ENCODE measurements at regions not wholly inside any gene's neighbourhood (a gene's known extent, or its start where the extent isn't known, plus 50 kb on each side); places are given as distances from the start of the nearest gene placed in this dataset.

- no peak for TF ChIP-seq ARID2 (IDR thresholded peaks at IDR 0.05)
- no peak for TF ChIP-seq MECOM (CRISPR knock-in tag; IDR thresholded peaks at IDR 0.05)
- TF ChIP-seq BACH1 (tag; IDR thresholded peaks at IDR 0.05) = no peak
These were observed 181.5 kb downstream of the FOXO1 start (continued) for GRCh38 chr13:40484974-40485373.

- no peaks in the 10 kb centered on the region for H3K36me3 ChIP-seq (ENCODE audit: control insufficient read depth, insufficient read depth, low read length)
- no peak overlapping the region for H3K4me3 ChIP-seq
- FAIRE-seq = no peak
- H3K9ac ChIP-seq (ENCODE audit: insufficient read depth in 1 of 2, low read depth in 2 of 2, low read length in 2 of 2) = no peak overlapping the region
- H3K9me3 ChIP-seq (replicated peaks; ENCODE audit: control insufficient read depth, insufficient read depth, low read depth, low read length) = no peaks in the 10 kb centered on the region
- no peak overlapping the region for H3K27ac ChIP-seq (ENCODE audit: extremely low read depth, low read depth, low read length)
- WGBS (ENCODE audit: insufficient coverage, low coverage, missing lambda C conversion rate) = 1% methylated on average over 8 of the region's 12 CpGs
- no peaks in the 10 kb centered on the region for H4K20me1 ChIP-seq (replicated peaks; ENCODE audit: control insufficient read depth, insufficient read depth, low read length)
- no peak for ATAC-seq
- no peaks in the 10 kb centered on the region for H3K9me1 ChIP-seq (ENCODE audit: control insufficient read depth, insufficient read depth, low read length)
- ChIA-PET POLR2A (no interaction called here), CTCF (ENCODE audit: low intra/inter-chr PET ratio) (no interaction called here)
- no peak for TF ChIP-seq ZNF639 (CRISPR knock-in tag; conservative IDR thresholded peaks at IDR 0.05 in 1 of 2, IDR thresholded peaks at IDR 0.05 in 1 of 2)
- no peak for TF ChIP-seq NR3C1 (CRISPR knock-in tag; IDR thresholded peaks at IDR 0.05)
- no peak for TF ChIP-seq ZNF197 (CRISPR knock-in tag; IDR thresholded peaks at IDR 0.05; ENCODE audit: low read depth)
- TF ChIP-seq GATAD2B (IDR thresholded peaks at IDR 0.05; ENCODE audit: borderline replicate concordance) = no peak
- TF ChIP-seq SMARCE1 (IDR thresholded peaks at IDR 0.05) = no peak
- no TSS peak for BruUV-seq (replicated peaks)
- no peaks in the 10 kb centered on the region for H3K79me2 ChIP-seq (ENCODE audit: control insufficient read depth, insufficient read depth, low read length)
- in situ Hi-C loops (cut with MboI) (no loop called here), intact Hi-C loops (cut with micrococcal nuclease) (no loop called here)
- no peak overlapping the region for H2AFZ ChIP-seq (ENCODE audit: low read depth, low read length)
- H3K27me3 ChIP-seq (ENCODE audit: control insufficient read depth in 2 of 2, insufficient read depth in 2 of 2, low read length in 2 of 2) = peaks cover 0 to 49% of the 10 kb centered on the region in 2 experiments; a peak in 3 of 5 replicates
- H3K4me1 ChIP-seq (replicated peaks in 1 of 2; ENCODE audit: control insufficient read depth in 2 of 2, insufficient read depth in 2 of 2, low read length in 2 of 2) = no peaks in the 10 kb centered on the region
- no peak for DNase-seq (ENCODE audit: extremely low read depth in 1 of 4, low spot score in 3 of 4)
- no peak overlapping the region for H3K4me2 ChIP-seq (ENCODE audit: insufficient read depth, low read length)
These were observed 180.6 kb downstream of the FOXO1 start for GRCh38 chr13:40485611-40486517.
